Dedifferentiated amniotic fluid mesenchymal stem cell (primary cell): ENCODE measurements at regions not wholly inside any gene's neighbourhood (a gene's known extent, or its start where the extent isn't known, plus 50 kb on each side); places are given as distances from the start of the nearest gene placed in this dataset.

Experiments
- DNase-seq: peaks from one replicate; pipeline ENCODE4 v3.0.0-alpha.2; 2016; ENCODE audit errors: extremely low spot score

DNA sequence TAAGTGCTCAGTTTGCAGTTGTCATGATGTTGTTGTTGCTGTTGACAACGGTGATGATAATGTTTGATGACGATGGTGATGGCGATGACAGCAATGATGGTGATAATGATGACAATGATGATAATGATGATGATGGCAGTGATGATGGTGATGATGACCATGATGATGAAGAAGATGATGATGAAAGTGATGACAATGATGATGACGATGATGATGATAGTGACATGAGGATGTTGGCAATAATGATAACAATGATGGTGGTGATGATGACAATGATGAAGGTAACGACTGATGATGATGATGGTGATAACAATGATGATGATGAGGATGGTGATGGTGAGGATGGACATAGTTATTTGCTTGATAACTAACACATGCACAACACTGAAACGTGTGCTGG lies 778.5 kb downstream of the VRK1 start:
- no peak for DNase-seq

GRCh38 chr14:97578982-97579548 lies 781.9 kb downstream of the VRK1 start:
- no peak for DNase-seq

DNA sequence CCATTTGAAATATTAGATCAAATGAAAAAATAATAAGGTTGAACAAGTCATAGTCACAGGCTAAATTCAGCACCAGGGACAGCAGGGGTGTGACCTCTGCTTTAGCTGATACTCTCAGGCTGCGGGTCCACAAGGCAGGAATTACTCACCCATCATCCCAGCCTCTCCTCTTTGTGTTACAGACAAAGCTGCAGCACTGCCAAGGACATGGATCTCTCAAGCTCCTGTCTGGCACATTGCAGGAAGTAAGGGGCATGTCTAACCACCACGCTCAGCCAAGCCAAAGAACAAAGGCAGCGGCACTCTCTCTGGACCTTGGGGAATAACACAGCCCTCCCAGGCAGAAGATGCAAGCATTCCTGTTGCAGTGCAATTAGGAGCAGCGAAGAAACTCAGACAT lies 783.8 kb downstream of the VRK1 start:
- DNase-seq, result no peak

DNA sequence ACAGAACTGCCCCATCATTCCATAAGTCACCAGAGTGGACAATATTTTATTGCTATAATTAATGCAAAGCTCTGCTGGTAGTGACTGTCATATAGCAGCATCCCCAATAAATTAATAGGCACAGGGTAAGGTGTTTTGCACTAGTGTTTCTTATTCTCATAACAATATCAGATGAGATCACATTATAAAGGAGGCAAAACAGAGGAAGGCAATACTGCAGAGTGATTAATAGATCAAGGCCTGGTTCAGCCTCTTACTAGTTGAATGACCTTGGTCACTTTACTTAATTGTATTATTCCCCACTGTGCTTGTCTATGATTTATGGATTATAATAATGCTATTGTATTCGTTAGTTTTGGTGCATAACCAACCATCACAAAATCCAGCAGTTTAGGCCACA lies 784.8 kb downstream of the VRK1 start:
- no peak for DNase-seq

DNA sequence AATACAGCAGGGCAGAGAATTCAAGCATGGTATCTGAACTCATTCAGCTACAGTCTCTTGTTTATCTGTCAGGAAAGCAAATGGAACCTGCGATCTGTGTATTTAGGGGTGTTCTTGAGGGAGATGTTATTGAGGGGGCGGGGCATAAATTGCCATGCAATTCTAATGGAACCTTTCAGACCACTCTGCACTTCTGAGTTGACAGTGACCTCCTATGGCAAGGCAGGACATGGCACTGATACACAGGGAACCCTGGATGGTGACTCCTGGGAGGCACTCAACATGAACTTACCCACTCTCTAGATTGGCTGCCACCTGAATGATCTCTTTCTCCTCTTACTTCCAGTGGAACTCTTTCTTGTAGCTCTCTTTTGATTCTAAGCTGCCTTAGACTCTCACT lies 787.3 kb downstream of the VRK1 start:
- DNase-seq, result no peak

DNA sequence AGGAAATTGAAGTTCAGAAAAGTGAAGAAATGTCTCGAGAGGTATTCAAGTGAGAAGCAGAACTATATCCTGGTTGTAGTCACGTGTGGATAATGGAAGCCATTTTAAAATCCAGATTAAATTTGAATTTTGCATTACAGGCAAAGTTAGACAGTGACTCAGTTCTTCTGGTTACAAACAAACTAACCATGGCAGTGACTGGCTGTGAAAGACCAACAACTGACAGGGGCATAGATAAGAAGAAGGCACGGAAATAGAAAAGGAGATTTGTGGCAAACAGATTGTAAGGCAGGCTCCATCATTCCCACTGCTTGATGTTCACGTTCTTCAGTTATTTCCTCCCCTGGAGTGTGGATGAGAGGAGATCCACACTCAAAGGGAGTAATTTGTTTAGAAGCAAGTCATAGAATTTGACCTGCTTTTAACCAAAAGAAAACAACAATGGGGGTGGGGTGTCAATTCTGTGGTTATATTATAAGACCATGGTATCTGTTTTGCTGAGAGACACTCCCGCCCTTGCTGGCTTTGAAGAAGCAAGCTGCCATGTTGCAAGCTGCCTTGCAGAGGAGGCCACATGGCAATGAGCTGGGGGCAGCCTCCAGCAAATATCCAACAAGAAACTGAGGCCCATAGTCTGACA lies 795.3 kb downstream of the VRK1 start:
- DNase-seq, result no peak

DNA sequence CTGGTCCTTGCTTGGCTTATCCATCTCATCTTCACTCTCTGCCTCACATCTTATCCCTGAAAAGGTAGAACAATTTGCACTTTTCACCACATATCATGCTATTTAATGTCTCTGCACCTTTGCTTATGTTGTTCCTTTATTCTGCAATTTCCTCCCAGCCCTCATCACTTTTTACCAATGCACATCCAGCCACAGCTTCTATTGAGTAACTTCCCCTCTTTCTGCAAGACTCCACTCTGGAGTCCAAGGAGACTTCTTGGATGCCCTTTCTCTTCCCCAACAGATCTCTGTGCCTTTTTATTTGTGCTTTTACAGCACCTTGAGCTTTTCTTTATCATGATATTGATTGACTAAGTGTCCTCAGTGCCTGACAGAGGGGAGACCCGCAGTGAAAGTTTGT lies 797.1 kb downstream of the VRK1 start:
- DNase-seq, result no peak

DNA sequence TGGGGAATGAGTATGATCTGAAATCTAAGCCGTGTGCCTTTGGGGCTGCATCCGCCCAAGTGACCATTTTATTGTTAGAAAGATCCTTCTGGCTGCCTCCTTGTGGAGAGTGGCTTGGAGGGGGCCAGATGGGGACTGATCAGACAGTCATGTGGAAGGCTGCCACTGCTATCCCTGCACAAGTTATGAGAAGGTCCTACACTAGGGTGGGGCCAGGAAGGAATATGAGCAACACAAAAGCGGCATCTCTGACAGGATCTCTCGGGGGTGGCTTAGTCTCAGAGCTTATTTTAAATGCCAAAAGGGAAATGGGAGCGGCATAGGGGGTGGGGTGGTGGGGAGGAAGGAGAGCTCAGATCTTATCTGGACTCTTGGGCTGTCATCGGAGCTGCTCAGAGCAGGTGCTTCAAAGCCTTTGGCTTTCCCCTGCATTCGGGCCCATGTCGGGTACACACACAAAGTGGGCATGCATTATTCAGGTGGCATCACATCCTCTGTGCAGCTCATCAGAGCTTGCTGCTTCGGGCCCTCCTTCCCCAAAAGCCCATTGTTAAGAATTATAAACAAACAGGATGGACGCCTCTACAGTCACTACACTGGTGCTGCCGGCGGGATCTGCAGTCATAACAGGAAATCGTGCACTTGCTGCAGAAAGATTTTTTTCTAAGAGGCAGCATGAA lies 805.4 kb downstream of the VRK1 start:
- DNase-seq, result no peak

GRCh38 chr14:97603201-97603600 lies 806.0 kb downstream of the VRK1 start:
- DNase-seq, result no peak

DNA sequence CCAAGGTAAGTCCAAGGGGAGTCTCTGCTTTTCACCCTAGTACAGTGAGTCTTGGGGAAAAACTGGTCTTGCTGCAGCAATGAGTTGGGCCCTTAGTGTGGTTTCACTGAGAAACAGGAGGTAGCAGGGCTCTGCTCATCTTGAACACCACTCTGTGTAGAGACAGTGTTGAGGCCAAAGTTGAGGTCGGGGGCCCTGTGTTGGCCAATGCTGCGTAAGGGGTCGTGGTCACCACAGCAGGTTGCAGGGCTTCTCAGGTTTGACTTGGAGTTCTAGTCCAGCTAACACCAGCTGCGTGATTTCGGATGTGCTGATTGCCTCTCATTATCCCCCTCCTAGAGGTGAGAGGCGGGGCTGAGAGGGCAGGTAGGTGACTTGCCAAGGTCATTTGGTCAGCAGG lies 807.5 kb downstream of the VRK1 start:
- no peak for DNase-seq

DNA sequence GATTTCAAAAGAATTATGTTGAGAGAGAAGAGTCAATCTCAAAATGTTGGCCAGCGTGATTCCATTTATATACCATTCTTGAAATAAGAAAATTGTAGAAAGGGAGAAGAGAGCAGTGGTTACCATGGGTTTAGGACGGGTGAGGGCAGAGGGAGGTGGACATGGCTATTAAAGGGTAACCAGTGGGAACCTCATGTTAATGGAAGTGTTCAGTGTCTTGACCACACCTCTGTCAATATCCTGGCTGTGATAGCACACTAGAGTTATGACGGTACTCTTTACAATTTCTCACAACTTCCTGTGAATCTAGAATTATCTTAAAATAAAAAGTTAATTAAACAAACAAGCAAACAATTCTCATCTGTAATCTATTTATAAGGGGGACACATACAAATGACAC lies 821.2 kb downstream of the VRK1 start:
- no peak for DNase-seq

DNA sequence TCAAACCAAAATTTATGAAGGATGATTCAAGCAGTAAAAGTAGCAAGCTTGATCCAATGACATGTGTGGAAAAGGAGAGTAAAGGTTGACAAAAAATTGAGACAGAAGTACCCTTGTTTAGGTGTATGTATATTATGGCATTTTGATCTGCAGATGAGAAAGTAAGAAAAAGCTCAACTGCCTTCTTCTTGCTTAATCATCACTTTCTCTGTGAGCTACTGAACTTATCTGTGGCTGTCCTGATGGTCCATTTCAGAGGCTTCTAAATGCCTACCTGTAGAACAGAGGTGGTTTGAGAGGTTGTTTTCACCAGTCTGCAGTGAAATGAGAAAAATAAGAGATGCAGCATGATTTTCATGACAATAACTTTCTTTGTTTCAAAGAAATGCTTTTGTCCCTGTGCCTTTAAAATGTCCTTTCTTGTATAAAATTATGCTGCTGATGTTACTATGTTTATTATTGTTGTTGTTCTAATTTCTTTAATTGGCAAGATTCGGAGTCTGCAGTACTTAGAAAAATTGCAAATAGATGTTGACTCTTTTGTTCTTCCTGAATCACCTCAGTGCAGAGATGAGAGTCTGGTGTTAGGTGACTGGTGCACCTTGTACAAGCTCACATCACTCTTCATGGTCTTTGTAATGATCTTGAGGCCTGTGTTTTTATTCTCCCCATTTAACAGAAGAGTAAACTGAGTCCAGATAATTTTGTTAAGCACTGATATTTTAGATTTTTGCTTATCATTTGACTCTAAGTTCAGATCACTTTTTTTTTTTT lies 821.9 kb downstream of the VRK1 start:
- DNase-seq, result no peak

- DNase-seq, result no peak
Observed at GRCh38 chr14:97620066-97620465, 822.9 kb downstream of the VRK1 start.

GRCh38 chr14:97624985-97625384 lies 827.8 kb downstream of the VRK1 start:
- no peak for DNase-seq

GRCh38 chr14:97625477-97625876 lies 828.3 kb downstream of the VRK1 start:
- no peak for DNase-seq

- no peak for DNase-seq
Observed at GRCh38 chr14:97626088-97626487, 828.9 kb downstream of the VRK1 start.

- no peak for DNase-seq
Observed at GRCh38 chr14:97630249-97630648, 833.1 kb downstream of the VRK1 start.

GRCh38 chr14:97633131-97633738 lies 836.1 kb downstream of the VRK1 start:
- DNase-seq, result no peak

DNA sequence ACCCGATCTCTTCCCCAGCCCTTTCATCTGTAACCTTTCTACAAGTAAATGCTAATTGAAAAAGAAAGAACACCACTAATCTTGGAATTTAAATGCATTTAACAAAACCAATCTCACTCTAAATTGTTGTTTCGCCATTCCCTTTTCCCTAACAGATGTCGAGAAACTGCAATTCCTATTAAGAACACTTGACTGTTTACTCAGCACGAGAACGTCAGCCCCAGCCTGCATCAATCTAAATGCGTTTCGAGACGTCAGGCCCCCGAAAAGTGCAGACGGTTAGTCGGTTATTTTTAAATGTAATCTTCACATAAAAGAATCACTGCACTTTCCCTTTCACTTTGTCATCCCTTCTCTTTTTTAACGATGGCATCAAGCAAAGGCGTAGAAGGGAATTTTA lies 837.6 kb downstream of the VRK1 start:
- DNase-seq, result no peak

- DNase-seq, result no peak
Observed at GRCh38 chr14:97638864-97639263, 841.7 kb downstream of the VRK1 start.

- DNase-seq, result no peak
Observed at GRCh38 chr14:97640031-97640430, 842.8 kb downstream of the VRK1 start.

GRCh38 chr14:97641827-97642226 lies 844.6 kb downstream of the VRK1 start:
- no peak for DNase-seq
